ENCODE measurements at regions not wholly inside any gene's neighbourhood (a gene's known extent, or its start where the extent isn't known, plus 50 kb on each side); places are given as distances from the start of the nearest gene placed in this dataset.
A peak's percentile ranks its signal among the peaks of the same experiment; 100 is the strongest.

DNA sequence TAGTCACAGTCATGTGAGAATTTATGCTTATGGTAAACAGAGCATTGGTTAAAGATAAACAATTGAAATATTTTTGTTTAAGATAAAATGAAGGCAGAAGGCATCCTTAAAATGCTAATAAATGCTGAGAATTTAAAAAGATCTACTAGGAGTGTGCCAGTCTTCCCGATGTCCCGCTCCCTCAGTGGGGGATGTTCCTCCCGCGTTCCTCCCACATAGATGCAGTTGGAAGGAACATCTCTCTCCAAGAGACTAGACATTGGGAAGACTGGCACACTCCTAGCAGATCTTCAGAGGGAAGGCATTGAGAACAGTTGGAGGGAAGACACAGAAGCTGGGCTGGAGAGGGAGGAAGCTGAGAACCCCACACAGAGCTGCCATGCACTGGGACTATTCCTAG lies 203.3 kb downstream of the EDN1 start:
- no TSS peak for BruUV-seq (replicated peaks)
- CTCF ChIA-PET = interaction anchor here (0.8 kb wide), 1 partner anchor 11 kb away, joined by 3 read pairs; no protein-coding TSS in a partner anchor
- Mint-ChIP-seq H3K4me1 (ENCODE audit: low read depth, unreplicated experiment) (peaks cover 44% of the 10 kb centered on the region), H3K4me3 (ENCODE audit: low read depth, unreplicated experiment) (no peak overlapping the region), H3K36me3 (ENCODE audit: insufficient read depth, unreplicated experiment) (peaks cover 3% of the 10 kb centered on the region), H3K9me3 (ENCODE audit: low read depth, unreplicated experiment) (no peaks in the 10 kb centered on the region), H3K27me3 (ENCODE audit: unreplicated experiment) (no peaks in the 10 kb centered on the region), H3K27ac (ENCODE audit: unreplicated experiment) (no peak overlapping the region)
- TF ChIP-seq, protein P1, sequence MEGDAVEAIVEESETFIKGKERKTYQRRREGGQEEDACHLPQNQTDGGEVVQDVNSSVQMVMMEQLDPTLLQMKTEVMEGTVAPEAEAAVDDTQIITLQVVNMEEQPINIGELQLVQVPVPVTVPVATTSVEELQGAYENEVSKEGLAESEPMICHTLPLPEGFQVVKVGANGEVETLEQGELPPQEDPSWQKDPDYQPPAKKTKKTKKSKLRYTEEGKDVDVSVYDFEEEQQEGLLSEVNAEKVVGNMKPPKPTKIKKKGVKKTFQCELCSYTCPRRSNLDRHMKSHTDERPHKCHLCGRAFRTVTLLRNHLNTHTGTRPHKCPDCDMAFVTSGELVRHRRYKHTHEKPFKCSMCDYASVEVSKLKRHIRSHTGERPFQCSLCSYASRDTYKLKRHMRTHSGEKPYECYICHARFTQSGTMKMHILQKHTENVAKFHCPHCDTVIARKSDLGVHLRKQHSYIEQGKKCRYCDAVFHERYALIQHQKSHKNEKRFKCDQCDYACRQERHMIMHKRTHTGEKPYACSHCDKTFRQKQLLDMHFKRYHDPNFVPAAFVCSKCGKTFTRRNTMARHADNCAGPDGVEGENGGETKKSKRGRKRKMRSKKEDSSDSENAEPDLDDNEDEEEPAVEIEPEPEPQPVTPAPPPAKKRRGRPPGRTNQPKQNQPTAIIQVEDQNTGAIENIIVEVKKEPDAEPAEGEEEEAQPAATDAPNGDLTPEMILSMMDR (IDR thresholded peaks at IDR 0.05; ENCODE audit: unreplicated experiment) = no peak
- no peak for DNase-seq
- intact Hi-C loops (cut with micrococcal nuclease; ENCODE audit: unreplicated experiment) = loop anchor here (5.0 kb wide), 2 partner anchors 161 to 201 kb away; partner anchors contain the start of gene EDN1

DNA sequence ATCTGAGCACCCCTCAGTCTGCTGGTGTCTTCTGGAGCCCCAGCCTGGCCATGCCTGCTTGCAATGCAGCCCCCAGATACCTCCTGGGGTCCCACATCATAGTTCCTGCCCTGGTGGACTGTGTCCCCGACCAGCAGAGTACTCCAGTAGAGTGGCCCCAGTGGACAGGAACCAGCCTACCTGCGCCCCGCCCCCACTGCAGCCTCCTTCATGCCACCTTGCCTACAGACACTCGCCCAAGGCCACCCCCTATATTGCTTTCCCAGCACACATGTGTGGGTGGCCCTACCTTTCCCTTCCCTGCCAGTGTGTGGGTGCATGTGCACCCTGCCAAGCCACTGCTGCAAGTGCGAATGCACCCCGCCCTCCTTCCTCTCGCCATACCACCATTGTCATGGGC lies 204.0 kb downstream of the EDN1 start:
- TF ChIP-seq, protein P1 (IDR thresholded peaks at IDR 0.05; ENCODE audit: unreplicated experiment) = no peak
- H3K27me3 Mint-ChIP-seq (ENCODE audit: unreplicated experiment) = no peaks in the 10 kb centered on the region
- H3K27ac Mint-ChIP-seq (ENCODE audit: unreplicated experiment) = peak overlapping the region; percentile 29
- intact Hi-C loops (cut with micrococcal nuclease; ENCODE audit: unreplicated experiment) = loop anchor here (5.0 kb wide), 2 partner anchors 162 to 202 kb away; partner anchors contain the start of gene EDN1
- no peak for DNase-seq
- H3K4me3 Mint-ChIP-seq (ENCODE audit: low read depth, unreplicated experiment) = no peak overlapping the region
- peaks cover 39% of the 10 kb centered on the region for H3K4me1 Mint-ChIP-seq (ENCODE audit: low read depth, unreplicated experiment)
- no TSS peak for BruUV-seq (replicated peaks)
- H3K9me3 Mint-ChIP-seq (ENCODE audit: low read depth, unreplicated experiment) = no peaks in the 10 kb centered on the region
- peaks cover 3% of the 10 kb centered on the region for H3K36me3 Mint-ChIP-seq (ENCODE audit: insufficient read depth, unreplicated experiment)
- CTCF ChIA-PET = no interaction called here

DNA sequence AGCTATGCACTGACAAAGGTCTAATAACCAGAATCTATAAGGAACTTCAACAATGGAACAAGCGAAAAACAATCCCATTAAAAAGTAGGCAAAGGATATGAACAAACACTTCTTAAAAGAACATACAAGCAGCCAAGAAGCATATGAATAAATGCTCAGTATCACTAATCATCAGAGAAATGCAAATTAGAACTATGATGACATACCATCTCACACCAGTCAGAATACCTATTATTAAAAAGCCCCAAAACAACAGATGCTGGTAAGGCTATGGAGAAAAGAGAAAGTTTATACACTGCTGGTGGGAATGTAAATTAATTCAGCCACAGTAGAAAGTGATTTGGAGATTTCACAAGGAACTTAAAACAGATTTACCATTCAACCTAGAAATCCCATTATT lies 211.8 kb downstream of the EDN1 start:
- Mint-ChIP-seq H3K4me1 (ENCODE audit: low read depth, unreplicated experiment) (peaks cover 9% of the 10 kb centered on the region), H3K4me3 (ENCODE audit: low read depth, unreplicated experiment) (no peak overlapping the region), H3K36me3 (ENCODE audit: insufficient read depth, unreplicated experiment) (no peaks in the 10 kb centered on the region), H3K27ac (ENCODE audit: unreplicated experiment) (no peak overlapping the region), H3K9me3 (ENCODE audit: low read depth, unreplicated experiment) (no peaks in the 10 kb centered on the region), H3K27me3 (ENCODE audit: unreplicated experiment) (no peaks in the 10 kb centered on the region)
- CTCF ChIA-PET = no interaction called here
- TF ChIP-seq, protein P1 (IDR thresholded peaks at IDR 0.05; ENCODE audit: unreplicated experiment) = no peak
- intact Hi-C loops (cut with micrococcal nuclease; ENCODE audit: unreplicated experiment) = loop anchor here (5.0 kb wide), 1 partner anchor 90 kb away; no protein-coding TSS in a partner anchor
- no TSS peak for BruUV-seq (replicated peaks)
- no peak for DNase-seq

- Mint-ChIP-seq H3K27ac (ENCODE audit: unreplicated experiment) (no peak overlapping the region), H3K4me3 (ENCODE audit: low read depth, unreplicated experiment) (no peak overlapping the region), H3K27me3 (ENCODE audit: unreplicated experiment) (no peaks in the 10 kb centered on the region), H3K4me1 (ENCODE audit: low read depth, unreplicated experiment) (no peaks in the 10 kb centered on the region), H3K36me3 (ENCODE audit: insufficient read depth, unreplicated experiment) (no peaks in the 10 kb centered on the region), H3K9me3 (ENCODE audit: low read depth, unreplicated experiment) (no peaks in the 10 kb centered on the region)
- CTCF ChIA-PET = interaction anchor here (0.6 to 1.8 kb wide), 9 partner anchors 8 to 215 kb away, joined by 3 to 7 read pairs (median 4); partner anchors contain the start of gene EDN1
- peak; percentile 55 for DNase-seq
- intact Hi-C loops (cut with micrococcal nuclease; ENCODE audit: unreplicated experiment) = loop anchor here (5.0 kb wide), 1 partner anchor 88 kb away; no protein-coding TSS in a partner anchor
- no TSS peak for BruUV-seq (replicated peaks)
- TF ChIP-seq, protein P1 (IDR thresholded peaks at IDR 0.05; ENCODE audit: unreplicated experiment) = peak; percentile 48
These were observed 212.1 kb upstream of the PHACTR1 start for GRCh38 chr6:12504325-12504966.

Data from Calu3 (cell line).